Stimulated activated CD4-positive, alpha-beta T cell treated with anti-CD3 and anti-CD28 coated beads, Interleukin-4, amount 100 ng/mL, for 24 hours (primary cell): ENCODE measurements at regions not wholly inside any gene's neighbourhood (a gene's known extent, or its start where the extent isn't known, plus 50 kb on each side); places are given as distances from the start of the nearest gene placed in this dataset.
"Not testable (repeated sequence)": the region's sequence is repeated elsewhere in the genome, so short reads cannot be mapped to it uniquely, and the experiment has no call there.

ENCODE experiments used
- DNase-seq: peaks from one replicate; pipeline ENCODE4 v3.0.0-alpha.2; 2020

DNA sequence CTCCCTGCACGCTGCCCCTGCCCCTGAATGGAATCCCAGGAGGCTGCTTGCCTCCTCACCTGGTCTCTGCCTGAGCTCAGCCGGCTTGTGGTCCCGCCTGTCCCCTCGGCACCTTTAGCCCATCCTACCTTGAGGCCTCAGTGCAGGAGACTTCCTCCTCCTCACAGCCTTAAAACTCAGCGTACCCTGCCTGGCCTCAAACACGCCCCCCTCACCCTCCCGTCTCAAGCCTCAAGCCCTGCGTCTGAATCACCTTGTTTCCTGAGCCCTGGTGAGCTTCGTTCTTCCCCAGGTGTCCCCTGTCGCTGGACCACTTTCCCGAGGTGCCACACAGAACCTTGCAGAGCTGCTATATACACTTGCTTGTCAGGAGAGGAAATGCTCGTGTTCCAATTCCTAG, 110.2 kb upstream of the SPIN1 start:
- no peak for DNase-seq

DNA sequence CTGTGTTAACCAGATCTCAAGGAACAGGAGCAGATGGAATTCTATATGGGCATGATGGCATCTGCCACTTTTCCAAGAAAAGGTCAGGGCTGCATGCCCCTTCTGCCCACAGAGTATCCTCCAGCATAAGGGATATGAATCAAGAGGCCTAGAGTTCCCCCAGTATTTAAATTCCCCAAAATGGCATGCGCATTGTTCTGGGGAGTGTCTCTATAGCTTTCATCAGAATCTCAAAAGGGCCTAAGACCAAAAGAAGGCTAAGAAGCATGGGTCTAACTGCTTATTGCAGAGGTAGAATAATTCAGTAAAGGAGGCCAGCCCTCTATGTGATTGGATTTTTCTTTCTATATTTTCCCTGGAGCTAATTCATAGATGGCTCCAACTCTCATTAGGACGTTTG, 114.2 kb upstream of the SPIN1 start:
- no peak for DNase-seq

DNA sequence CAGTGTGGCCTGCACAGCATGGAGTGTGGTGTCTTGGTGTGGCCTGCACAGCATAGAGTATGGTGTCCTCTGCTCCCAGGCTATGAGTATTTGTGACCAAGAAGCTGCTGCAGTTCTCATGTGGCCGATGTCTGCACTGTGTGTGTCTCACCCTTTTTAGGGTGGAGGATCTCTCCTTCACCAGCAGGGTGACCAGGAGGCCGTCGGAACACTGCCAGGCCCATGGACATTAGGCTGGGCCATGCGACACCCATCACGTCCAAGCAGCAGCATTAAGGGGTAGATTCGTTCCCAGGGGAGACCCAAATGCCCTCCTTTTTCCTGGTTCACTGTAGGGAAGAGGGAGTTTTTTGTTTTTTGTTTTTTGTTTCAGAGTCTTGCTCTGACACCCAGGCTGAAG, 115.3 kb upstream of the SPIN1 start:
- DNase-seq, result no peak

DNA sequence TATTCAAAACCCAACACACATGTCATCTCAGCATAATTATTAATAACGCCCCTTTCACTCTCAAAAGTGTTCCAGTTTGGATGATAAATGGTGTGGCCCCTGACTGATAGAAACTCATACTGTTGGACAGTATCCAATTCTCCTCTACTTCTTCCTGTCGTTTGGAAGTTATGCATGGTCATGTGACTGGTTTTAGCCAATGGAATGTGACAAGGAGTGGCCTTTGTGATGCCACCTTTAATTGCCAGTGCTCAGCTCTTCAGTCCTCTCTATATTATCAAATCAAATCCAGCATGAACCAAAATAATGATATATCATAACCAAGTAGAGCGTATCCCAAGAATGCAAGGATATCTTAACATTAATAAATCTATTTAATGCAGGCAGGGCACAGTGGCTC, 117.8 kb upstream of the SPIN1 start:
- DNase-seq, result no peak

DNA sequence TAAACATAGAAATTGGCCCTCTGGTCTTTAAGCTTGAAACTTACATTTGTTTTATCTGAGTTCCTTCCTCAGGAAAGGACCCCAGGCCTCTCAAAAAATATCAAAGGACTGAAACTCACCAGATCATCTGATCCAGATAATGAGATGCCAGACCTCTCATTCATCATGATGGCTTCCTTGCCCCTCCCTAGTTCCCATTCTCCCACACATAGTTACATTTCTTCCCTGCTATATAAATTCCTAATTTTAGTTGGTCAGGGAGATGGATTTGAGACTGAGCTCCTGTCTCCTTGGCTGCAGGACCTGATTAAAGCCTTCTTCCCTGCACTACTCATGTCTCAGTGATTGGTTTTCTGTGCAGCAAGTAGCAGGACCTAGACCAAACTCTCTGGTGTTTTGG, 119.4 kb upstream of the SPIN1 start:
- no peak for DNase-seq

DNA sequence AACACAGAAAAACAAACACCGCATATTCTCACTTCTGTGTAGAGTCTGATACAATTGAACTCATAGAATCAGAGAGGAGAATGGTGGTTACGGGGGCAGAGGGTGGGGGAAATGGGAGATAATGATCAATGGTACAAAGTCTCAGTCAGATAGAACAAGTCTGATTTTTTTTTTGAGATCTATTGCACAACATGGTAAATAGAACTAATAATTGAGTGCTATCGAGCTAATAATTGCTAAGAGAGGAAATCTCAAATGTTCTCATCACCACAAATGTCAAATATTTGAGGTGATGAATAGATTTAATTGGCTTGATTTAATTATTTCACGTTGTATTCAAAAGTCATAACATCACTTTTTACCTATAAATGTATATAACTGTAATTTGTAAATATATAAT, 121.0 kb upstream of the SPIN1 start:
- no peak for DNase-seq

DNA sequence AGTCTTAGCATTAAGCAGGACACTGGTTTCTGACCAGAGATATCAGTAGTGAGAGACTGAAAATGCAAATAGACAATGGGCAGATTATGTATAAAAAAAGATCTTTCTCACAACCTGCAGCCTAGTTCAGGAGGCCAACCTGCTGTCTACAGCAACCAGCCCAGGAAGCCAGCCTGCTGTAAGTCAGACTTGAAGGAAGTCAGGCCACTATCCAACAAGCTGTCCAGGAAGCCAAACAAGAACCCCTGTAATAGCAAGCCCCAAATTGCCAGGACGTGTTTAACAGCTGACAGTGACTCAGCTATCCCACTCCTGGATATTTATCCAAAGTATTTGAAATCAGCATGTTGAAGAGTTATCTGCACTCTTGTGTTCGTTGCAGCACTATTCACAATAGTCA, 121.8 kb upstream of the SPIN1 start:
- DNase-seq, result no peak

DNA sequence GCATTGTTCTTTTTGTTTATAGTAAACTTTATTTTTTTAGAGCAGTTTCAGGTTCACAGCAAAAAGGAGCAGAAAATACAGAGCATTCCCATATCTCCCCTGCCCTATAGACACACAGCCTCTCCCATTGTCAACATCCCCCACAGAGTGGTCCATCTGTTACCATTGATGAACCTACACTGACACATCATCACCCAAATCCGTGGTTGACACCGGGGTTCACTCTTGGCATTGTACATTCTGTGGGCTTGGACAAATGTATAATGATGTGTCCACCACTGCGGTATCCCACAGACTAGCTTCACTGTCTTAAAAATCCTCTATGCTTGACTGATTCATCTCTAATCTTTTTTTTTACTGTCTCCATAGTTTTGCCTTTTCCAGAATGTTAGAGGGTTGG, 120.7 kb upstream of the SPATA31C2 start:
- no peak for DNase-seq

DNA sequence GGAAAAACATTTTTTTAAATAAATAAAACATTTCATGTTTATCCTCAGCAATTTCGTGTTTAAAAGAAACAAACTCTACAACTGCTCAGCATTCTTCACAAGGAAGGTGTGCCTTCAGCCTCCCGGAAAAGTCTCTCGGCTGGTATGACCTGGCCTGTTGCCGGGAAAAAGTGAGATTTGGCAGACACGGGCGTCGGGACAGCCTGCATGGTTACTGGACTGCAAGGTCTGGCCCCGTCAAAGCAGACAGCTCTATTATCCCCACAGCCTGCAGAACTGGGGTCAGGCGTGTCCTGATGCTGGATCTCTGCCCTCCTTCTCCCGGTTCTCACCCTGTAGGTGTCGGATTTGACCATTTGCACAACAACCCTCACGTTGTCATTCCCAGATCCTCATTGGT, 120.3 kb upstream of the SPATA31C2 start:
- DNase-seq, result no peak

DNA sequence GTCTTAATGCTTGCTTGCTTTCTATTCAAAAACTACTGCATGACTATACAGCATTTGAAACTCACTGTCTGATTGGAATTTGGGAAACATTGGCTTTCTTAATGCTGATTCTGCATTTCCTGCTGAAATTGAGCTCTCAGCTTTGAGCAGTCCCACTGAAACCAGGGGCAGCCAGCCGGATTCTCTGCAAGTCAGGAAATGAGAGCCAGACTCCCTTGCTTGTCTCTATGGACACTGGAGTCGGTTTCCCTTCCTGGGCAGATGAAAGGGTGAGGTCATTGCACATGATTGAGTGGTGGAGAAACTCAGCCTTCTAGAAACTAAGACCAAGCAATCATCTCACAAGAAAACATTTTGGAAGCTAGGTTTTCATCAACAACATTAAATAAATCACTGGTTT, 119.7 kb upstream of the SPATA31C2 start:
- DNase-seq, result no peak

DNA sequence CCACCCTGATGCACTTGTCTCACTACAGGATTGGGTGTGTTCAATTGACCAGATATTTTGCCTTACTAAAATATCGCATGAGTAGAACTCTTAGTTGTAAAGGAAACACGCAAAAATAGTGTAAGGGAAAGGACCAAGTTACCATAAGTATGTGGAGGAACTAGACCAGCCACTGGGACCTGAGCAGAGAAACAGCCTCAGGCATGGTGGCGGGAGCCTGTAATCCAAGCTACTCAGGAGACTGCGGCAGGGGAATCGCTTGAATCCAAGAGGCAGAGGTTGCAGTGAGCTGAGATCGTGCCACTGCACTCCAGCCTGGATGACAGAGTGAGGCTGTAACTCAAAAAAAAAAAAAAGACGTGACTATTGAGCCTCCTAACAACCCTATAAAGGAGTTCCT, 117.9 kb upstream of the SPATA31C2 start:
- DNase-seq, result no peak

DNA sequence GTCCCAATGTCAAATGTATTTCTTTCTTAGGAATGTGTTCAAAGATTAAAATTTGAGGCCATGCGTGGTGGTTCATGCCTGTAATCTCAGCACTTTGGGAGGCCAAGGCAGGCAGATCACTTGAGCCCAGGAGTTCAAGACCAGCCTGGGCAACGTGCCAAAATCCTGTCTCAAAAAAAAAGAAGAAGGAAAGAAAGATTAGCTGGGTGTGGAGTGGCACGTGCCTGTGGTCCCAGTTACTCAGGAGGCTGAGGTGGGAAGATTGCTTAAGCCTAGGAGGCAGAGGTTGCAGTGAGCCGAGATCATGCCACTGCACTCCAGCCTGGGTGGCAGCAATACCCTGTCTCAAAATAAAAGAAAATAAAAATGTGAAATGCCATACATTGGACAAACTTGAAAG, 117.5 kb upstream of the SPATA31C2 start:
- DNase-seq, result not testable (repeated sequence)

DNA sequence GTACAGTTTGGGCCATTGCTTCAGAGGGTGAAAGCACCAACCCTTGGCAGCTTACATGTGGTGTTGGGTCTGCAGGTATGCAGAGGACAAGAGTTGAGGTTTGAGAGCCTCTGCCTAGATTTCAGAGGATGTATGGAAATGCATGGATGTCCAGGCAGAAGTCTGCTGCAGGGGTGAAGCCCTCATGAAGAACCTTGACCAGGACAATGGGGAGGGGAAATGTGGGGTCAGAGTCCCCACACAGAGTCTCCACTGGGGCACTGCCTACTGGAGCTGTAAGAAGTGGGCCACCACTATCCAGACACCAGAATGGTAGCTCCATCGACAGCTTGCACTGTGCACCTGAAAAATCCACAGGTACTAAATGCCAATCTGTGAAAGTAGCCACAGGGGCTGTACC, 113.6 kb upstream of the SPATA31C2 start:
- DNase-seq, result no peak

DNA sequence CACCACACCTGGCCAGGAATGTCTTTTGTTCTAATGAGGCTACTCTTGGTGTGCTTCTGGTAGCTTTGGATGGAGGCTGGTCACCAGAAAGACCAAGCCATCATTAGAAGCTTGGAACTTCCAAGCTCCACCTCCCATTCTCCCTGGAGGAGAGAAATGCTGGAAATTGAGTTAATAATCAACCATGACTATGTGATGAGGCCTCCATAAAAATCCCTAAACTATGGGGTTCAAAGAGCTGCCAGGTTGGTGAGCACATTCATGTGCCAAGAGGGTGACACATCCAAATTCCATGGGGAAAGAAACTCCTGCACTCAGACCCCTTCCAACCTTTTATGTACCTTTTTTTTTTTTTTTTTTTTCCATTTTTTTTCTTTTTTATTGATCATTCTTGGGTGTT, 105.5 kb upstream of the SPATA31C2 start:
- DNase-seq, result no peak

DNA sequence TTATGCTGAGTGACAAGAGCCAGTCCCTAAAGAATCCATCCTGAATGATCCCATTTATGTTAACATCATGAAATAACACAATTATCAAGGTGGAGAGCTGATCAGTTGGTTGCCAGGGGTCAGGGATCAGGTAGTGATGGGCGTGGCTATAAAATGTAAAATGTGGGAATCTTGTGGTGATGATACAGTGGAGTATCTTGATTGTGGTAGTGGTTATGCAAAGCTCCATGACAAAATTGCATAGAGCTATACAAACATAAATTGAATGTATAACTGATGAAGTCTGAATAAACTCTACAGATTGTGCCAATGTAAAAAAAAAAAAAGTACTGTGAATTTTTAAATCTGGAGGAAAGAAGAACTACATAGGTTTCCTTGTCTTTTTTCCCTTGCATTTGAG, 104.6 kb upstream of the SPATA31C2 start:
- DNase-seq, result no peak

DNA sequence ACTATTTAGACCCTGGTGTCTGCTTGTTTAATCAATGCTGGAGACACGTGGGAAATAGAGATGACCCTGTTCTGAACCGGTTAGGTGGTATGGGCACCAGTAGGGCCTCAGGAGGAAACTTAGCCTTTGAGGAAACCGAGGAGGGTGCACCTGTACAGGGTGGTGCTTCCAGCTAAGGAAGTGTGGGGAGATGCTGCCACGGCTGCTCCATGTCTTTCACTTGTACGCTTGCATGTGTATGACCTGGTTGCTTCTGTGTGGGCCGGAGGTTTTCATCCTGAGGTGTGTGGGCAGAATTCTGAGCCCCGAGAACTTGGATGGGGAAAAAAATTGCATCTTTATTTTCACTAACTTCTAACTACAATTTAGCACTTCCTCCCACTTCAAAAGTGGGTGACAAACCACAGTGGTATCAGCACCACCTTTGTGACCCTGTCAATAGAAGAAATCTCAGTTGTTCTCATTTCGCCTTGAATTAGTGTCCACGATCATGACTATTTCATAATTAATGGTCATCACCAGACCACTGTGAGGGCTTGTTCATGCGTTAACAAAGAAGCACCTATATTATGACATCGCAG, 99.8 kb upstream of the SPATA31C2 start:
- DNase-seq, result no peak

DNA sequence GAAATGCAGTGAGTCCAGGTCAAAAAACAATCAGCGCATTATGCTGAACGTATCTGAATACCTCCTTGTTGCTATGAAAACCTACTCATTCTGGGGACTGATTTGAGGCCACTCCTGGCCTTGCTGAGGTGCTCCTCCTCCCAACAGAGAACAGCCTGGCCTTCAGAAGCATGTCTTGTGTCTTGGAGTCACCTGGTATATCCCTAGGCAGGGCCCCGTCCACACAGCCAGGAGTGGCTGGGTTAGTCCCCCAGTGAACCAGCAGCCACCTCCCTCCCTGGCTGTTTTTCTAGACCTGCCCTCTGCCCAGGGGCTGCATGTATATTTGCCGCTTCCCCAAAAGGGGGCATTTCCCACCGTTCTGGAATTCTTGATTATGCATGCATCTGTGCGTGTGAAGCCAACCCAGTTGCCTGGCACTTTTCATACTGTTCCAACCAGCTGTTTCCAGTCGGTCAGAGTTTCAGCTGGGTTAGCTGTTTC, 99.2 kb upstream of the SPATA31C2 start:
- DNase-seq, result no peak

DNA sequence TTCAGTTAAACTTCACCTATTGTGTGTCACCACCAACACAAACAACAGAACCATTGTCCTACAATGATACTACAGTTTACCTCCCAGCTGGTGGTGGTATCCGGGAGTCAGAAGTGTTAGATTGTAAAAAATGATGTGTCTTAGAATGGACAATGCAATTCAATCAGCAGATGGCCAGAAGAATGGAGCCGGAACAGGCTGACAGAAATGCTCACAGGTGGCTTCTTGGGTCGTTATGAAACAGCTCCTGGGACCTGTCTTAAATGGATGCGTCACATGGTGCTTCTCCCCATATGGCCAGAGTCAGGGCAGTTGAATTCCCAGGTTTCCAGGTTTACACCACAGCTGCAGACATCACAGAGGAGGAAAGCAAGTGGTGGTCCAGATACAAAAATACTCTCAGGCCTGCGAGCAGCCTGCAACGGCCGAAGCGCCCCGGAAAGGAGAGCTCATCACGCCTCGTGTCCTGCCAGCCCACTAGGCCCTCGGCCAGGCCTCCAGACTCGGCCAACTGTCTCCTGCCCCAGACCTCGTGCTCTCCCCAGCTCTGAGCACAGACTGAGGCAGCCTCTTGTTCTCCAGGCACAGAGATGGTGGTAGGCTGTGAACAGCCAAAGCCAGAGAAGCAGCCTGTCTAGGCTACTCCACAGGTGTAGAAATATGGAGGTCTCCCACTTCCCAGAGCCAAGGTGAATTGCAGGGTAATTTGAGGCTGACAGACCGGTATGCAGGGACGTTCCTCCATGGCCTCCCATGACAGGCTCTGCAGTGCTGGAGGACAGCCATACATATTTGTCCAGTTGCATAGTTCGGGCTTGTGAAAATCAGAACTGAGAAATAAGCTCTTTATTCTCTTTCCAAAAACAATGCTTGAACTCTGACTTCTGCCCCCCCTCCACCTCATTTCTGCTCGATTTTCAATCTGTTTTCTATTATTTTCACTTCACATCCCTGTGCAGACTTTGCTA, 98.5 kb upstream of the SPATA31C2 start:
- no peak for DNase-seq

DNA sequence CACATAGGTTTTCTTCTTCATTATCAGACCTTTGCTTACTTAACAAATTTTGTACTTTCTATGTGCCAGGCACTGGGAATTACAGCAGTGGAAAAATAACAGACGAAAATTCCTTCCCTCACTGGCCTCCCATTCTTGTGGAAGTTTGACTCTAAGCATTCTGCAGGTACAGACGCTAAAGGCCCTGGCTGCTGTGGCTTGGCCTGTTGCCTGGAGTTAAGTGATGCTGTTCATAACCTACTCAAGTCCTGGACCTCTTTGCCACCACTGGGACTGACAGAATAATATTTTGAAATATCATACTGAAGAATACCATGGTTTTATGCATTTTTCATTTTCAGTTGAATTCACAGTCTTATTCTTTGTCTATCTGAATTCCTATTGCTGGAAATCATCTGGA, 97.3 kb upstream of the SPATA31C2 start:
- no peak for DNase-seq

DNA sequence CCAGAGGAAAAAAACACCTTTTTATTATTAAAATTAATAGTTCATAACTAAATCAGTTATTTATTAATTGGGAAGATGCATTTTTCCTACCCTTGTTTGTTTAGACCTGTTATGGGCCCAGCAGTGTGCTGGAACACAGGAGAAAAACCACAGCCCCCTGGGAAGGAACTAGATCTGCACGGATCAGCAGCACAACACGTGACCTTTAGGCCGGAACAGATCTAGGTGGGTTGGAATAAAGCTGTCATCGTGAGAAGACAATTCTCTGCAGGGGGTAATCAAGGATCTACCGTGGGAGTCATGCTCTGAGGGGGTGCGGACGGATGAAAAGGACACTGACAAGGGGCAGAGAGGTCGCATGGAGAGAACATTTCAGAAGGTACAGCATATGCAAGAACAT, 95.8 kb upstream of the SPATA31C2 start:
- no peak for DNase-seq

DNA sequence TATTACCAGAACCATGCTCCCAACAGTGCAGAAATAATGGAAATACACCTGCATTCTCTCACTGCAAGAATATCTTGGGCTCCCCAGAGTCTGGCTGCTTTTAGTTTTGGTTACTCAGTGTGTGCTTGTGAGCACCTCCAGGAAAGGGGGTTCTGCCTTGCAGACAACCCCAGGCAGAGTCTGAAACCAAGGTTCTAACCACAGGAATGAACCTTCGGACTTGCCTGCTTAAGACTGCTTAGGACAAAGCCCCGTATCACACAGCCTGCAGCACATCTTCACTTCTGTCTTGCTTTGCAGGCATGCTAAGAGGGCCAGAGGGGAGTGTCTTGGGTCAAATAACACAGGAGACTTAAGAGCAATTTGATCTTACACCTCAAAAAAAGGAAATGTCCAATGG, 94.8 kb upstream of the SPATA31C2 start:
- DNase-seq, result no peak

DNA sequence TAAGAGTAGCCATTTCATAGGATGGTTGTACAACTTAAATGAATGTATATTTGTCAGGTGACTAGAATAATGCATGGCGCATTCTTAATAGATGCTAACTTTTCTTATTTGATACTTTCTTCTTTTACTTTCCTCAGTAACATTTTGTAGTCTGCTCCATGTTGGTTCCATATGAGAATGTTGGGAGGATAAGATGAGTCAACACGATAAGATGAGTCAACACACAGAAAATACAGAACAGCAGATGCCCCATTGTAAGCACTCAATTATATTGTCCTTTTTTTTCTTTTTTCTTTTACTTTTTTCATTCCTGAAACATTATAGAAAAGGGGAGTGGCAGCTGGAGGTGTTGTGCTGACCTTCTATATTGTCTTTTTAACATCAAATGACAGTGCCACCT, 92.3 kb upstream of the SPATA31C2 start:
- no peak for DNase-seq

DNA sequence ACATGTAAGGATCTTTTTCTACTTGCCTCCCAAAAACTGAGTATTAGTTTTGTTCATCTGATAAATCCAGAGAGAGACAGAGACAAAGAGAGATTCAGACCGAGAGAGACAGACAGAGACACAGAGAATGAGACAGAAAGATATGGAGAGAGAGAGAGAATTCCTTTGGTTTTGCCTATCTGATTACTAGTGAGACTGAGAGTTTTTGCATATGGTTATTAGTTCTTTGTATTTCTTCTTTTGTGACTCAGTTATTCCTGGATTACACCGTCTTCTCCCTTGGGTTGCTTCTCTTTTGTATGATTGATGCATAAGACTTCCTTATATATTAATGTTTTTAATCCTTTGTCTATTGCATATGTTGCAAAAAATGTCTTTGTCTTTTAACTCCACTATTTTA, 91.2 kb upstream of the SPATA31C2 start:
- no peak for DNase-seq

DNA sequence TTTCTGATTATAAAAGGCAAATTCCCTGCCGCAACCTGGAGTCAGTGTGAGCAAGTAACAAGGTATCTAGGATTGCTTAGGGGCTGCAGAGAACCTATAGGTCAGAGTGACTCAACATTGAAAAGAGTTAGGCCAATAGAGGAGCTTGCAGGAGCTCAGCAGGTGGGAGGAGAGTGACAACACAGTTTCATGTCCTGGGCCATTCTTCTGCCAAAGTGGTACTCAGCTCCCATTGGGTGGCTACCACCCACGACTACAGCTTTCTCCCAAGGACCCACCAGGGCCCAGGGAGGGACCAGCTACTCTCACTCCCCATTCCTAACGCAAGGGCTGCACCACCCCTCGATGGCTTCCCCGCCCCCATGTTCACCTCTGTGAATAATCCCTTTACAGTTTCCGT, 86.7 kb upstream of the SPATA31C2 start:
- no peak for DNase-seq

DNA sequence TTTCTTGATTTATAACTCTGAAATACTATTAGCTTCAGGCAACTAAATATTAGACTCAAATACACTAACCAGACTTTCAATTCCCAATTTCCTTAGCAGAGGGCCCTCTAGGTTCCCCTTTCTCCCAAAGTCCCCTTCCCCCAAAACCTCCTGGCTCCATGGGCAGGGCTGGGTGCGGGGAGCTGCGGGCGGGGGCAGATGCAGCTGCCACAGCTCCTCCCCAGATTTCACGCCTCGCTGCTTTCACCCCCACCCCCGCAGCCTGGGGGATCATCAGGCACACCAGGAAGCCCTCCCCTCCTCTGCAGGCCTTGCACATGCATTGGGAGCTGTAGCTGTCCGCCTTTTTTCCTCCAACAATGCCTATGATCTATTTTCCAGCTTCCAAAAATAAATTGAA, 82.8 kb upstream of the SPATA31C2 start:
- no peak for DNase-seq
